Stomach (tissue), 8 donors: ENCODE measurements at regions not wholly inside any gene's neighbourhood (a gene's known extent, or its start where the extent isn't known, plus 50 kb on each side); places are given as distances from the start of the nearest gene placed in this dataset.

Experiments
- DNase-seq, 2 donors: peaks; one replicate each; pipeline versions ENCODE4 v3.0.0 to v3.0.0-alpha.2; 2013 to 2019
- H3K27ac ChIP-seq, 5 donors: fragments of 200-600 bp in 4 of 5; sonication (generic) in 4 of 5; one replicate each; pipeline ENCODE4 v1.5.1; 2013 to 2019; ENCODE audit warnings: mild to moderate bottlenecking in 1 of 5, moderate library complexity in 1 of 5
- H3K27me3 ChIP-seq, 3 donors: fragments of 200-600 bp; sonication (generic); one replicate each; pipeline ENCODE4 v1.5.1; 2017 to 2019; ENCODE audit warnings: mixed run types in 1 of 3
- H3K36me3 ChIP-seq, 4 donors: fragments of 200-600 bp; sonication (generic); 1 replicate in 3 of 4; 2 replicates in 1 of 4; pipeline ENCODE4 v1.5.1; 2016 to 2019
- H3K4me1 ChIP-seq, 4 donors: fragments of 200-600 bp; sonication (generic); one replicate each; pipeline ENCODE4 v1.5.1; 2016 to 2019
- H3K4me3 ChIP-seq, 4 donors: fragments of 200-600 bp; sonication (generic) in 3 of 4; one replicate each; pipeline ENCODE4 v1.5.1; 2016 to 2019; ENCODE audit warnings: mild to moderate bottlenecking in 1 of 4
- H3K9me3 ChIP-seq, 4 donors: fragments of 200-600 bp; sonication (generic); one replicate each; pipeline ENCODE4 v1.5.1; 2016 to 2019
- EP300 ChIP-seq: sonication (generic); formaldehyde crosslinking; IDR thresholded peaks from one replicate; pipeline ENCODE4 v1.6.1; 2017; ENCODE audit warnings: antibody characterized with exemption
- POLR2A ChIP-seq, 4 donors: fragments of 450-650 bp; IDR thresholded peaks; one replicate each; pipeline ENCODE4 v1.6.1; 2016; ENCODE audit warnings: antibody characterized with exemption in 4 of 4, control low read depth in 2 of 4, mild to moderate bottlenecking in 1 of 4, moderate library complexity in 1 of 4
- POLR2AphosphoS5 ChIP-seq, 3 donors: sonication (generic); formaldehyde crosslinking; IDR thresholded peaks; one replicate each; pipeline ENCODE4 v1.6.1; 2016; ENCODE audit warnings: antibody characterized with exemption in 3 of 3
- WGBS, 5 donors: extraction: QIAGEN DNeasy Blood & Tissue Kit in 3 of 5; methylation state at CpG; one replicate each; pipeline versions ENCODE4 v1.1.5 to v1.1.7; 2013 to 2018; 5-methylcytosine and 5-hydroxymethylcytosine counted together
- intact Hi-C: fragments of 100-400 bp; cut with DNase I; formaldehyde crosslinking; loops from one replicate; pipeline ENCODE4 v1.15.1; 2023; ENCODE audit warnings: low total_unique reads
- TF ChIP-seq, protein P1 (sequence below), 7 experiments: fragments of 450-650 bp in 4 of 7; fragments of 200-600 bp in 3 of 7; sonication (generic) in 3 of 7; IDR thresholded peaks; one replicate each; pipeline ENCODE4 v1.5.1; 2016 to 2019; ENCODE audit warnings: antibody characterized with exemption in 7 of 7, control low read depth in 2 of 7, mild to moderate bottlenecking in 1 of 7
- donor health status: healthy with polysubstance abuse.
- donor health status: Bipolar disorder and iron deficiency.
- donor health status: healthy.

DNA sequence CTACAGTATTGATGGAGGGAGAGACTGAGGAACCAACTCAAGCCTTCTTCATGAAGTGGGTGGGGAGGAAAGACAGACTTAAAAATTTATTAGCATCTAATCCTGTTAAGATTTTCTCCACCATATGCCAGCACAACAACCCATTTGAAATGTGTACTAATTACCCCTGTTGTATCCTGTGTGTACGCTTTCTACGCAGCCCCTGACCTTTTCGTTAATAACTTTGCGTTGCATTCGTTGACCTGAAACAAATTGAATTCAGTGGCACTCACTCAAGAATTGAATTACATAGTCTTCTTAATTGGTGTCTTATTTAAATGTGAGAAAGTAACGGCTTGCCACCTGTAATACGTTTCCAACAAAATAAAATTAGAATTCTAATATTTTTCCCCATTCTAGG lies 113.9 kb downstream of the LINC00237 start:
- WGBS, 5 donors, result 85 to 90% (median 88%) methylated on average over 7 of the region's 7 CpGs
- H3K4me3 ChIP-seq, result no peak overlapping the region
- intact Hi-C loops, result no loop called here
- no peak for DNase-seq
- TF ChIP-seq, protein P1, sequence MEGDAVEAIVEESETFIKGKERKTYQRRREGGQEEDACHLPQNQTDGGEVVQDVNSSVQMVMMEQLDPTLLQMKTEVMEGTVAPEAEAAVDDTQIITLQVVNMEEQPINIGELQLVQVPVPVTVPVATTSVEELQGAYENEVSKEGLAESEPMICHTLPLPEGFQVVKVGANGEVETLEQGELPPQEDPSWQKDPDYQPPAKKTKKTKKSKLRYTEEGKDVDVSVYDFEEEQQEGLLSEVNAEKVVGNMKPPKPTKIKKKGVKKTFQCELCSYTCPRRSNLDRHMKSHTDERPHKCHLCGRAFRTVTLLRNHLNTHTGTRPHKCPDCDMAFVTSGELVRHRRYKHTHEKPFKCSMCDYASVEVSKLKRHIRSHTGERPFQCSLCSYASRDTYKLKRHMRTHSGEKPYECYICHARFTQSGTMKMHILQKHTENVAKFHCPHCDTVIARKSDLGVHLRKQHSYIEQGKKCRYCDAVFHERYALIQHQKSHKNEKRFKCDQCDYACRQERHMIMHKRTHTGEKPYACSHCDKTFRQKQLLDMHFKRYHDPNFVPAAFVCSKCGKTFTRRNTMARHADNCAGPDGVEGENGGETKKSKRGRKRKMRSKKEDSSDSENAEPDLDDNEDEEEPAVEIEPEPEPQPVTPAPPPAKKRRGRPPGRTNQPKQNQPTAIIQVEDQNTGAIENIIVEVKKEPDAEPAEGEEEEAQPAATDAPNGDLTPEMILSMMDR (IDR thresholded peaks at IDR 0.05), result no peak
- H3K4me1 ChIP-seq, result no peaks in the 10 kb centered on the region
- H3K27ac ChIP-seq, result no peak overlapping the region
- H3K9me3 ChIP-seq, result no peaks in the 10 kb centered on the region
- H3K27me3 ChIP-seq, result peaks cover 0 to 18% (median 0%) of the 10 kb centered on the region in 3 donors
- no peaks in the 10 kb centered on the region for H3K36me3 ChIP-seq

DNA sequence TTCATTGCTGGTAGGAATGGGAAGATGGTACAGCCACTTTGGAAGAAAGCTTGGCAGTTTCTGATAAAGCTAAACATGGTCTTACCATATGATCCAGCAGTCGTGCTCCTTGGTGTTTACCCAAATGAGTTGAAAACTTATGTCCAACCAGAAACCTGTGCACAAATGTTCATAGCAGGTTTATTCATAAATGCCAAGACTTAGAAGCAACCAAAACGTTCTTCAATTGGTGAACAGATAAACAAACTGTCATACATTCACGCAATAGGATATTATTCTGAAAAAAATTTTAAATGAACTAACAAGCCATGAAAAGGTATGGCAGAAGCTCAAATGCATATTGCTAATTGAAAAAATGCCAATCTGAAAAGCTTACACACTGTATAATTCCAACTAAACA lies 117.1 kb downstream of the LINC00237 start:
- H3K4me1 ChIP-seq, result no peaks in the 10 kb centered on the region
- TF ChIP-seq EP300 (no peak), POLR2A (IDR thresholded peaks at IDR 0.05) (no peak), POLR2AphosphoS5 (IDR thresholded peaks at IDR 0.05) (no peak)
- TF ChIP-seq, protein P1 (IDR thresholded peaks at IDR 0.05), result no peak
- intact Hi-C loops, result no loop called here
- H3K27me3 ChIP-seq, result peaks cover 0 to 18% (median 0%) of the 10 kb centered on the region in 3 donors
- 44 to 63% (median 57%) methylated on average over 3 of the region's 3 CpGs for WGBS, 5 donors
- H3K4me3 ChIP-seq, result no peak overlapping the region
- no peak for DNase-seq
- no peaks in the 10 kb centered on the region for H3K9me3 ChIP-seq
- no peaks in the 10 kb centered on the region for H3K36me3 ChIP-seq
- no peak overlapping the region for H3K27ac ChIP-seq

DNA sequence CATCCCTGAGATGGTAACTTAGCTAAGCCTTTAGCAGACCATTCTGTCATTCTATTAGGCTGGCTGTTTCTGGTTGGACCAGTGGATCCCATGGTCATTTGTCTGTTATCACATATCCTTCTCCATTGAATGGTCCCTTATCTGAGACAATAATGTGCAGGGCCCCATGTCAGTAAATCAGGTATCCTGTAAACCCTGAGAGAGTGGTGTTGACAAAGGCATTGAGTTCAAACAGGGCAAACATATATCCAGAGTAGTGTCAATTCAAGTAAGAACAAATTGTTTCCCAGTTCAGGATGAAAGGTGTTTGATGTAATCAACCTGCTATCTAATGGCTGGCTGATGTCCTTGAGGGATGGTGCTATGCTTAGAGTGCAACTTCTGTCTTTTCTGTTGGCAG lies 126.2 kb downstream of the LINC00237 start:
- Histone ChIP-seq H3K27ac (no peak overlapping the region), H3K4me1 (no peaks in the 10 kb centered on the region), H3K4me3 (no peak overlapping the region), H3K9me3 (peaks cover 0 to 9% (median 0%) of the 10 kb centered on the region in 4 donors), H3K36me3 (no peaks in the 10 kb centered on the region), H3K27me3 (no peaks in the 10 kb centered on the region)
- TF ChIP-seq EP300 (no peak), POLR2AphosphoS5 (IDR thresholded peaks at IDR 0.05) (no peak), POLR2A (IDR thresholded peaks at IDR 0.05) (no peak)
- TF ChIP-seq, protein P1 (IDR thresholded peaks at IDR 0.05), result no peak
- no peak for DNase-seq
- intact Hi-C loops, result no loop called here

DNA sequence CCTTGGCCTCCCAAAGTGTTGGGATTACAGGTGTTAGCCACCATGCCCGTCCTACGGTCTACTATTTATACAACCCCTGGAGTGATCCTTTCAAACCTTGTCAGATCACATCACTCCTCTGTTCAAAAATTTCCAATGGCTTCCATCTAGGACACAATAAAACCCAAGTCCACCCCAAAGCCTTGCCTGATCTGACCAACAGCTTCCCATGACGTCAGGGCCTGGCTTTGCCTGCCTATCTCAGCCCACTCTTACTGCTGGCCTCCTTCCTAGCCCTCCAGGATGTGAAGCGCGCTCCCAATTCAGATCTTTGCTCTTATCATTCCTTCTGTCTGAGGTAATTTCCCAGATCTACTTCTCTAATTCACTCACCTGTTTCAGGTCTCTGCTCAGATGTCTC lies 128.4 kb downstream of the LINC00237 start:
- intact Hi-C loops, result no loop called here
- H3K27me3 ChIP-seq, result no peaks in the 10 kb centered on the region
- no peaks in the 10 kb centered on the region for H3K36me3 ChIP-seq
- no peak for TF ChIP-seq EP300
- TF ChIP-seq, protein P1 (IDR thresholded peaks at IDR 0.05), result no peak
- TF ChIP-seq POLR2A (IDR thresholded peaks at IDR 0.05), result no peak
- TF ChIP-seq POLR2AphosphoS5 (IDR thresholded peaks at IDR 0.05), result no peak
- no peak overlapping the region for H3K27ac ChIP-seq
- peaks cover 0 to 9% (median 0%) of the 10 kb centered on the region in 4 donors for H3K9me3 ChIP-seq
- no peak overlapping the region for H3K4me3 ChIP-seq
- WGBS, 5 donors, result 70 to 87% (median 85%) methylated on average over 5 of the region's 5 CpGs
- H3K4me1 ChIP-seq, result no peaks in the 10 kb centered on the region
- DNase-seq, result no peak
